NOMO-1 treated with DMSO at 0.1 percent for 48 hours (cell line): ENCODE measurements at regions not wholly inside any gene's neighbourhood (a gene's known extent, or its start where the extent isn't known, plus 50 kb on each side); places are given as distances from the start of the nearest gene placed in this dataset.
"Not testable (repeated sequence)": the region's sequence is repeated elsewhere in the genome, so short reads cannot be mapped to it uniquely, and the experiment has no call there.

Experiments
- DNase-seq: peaks from one replicate; lab custom pipeline; 2025; ENCODE audit not compliant: unreplicated experiment; lab: John Stamatoyannopoulos, UW

GRCh38 chr3:181549266-181549665, 162.5 kb upstream of the SOX2 start:
- DNase-seq, result no peak

GRCh38 chr3:181541414-181541813, 170.3 kb upstream of the SOX2 start:
- DNase-seq, result no peak

GRCh38 chr3:181534781-181535221, 176.9 kb upstream of the SOX2 start:
- DNase-seq, result no peak

GRCh38 chr3:181533811-181534210, 177.9 kb upstream of the SOX2 start:
- DNase-seq, result no peak

GRCh38 chr3:181530584-181530983, 181.1 kb upstream of the SOX2 start:
- DNase-seq, result no peak

GRCh38 chr3:181521831-181522230, 189.9 kb upstream of the SOX2 start:
- no peak for DNase-seq

- no peak for DNase-seq
These were observed 193.5 kb upstream of the SOX2 start for GRCh38 chr3:181518222-181518621.

- DNase-seq, result no peak
These were observed 198.9 kb upstream of the SOX2 start for GRCh38 chr3:181512787-181513186.

- no peak for DNase-seq
These were observed 201.2 kb upstream of the SOX2 start for GRCh38 chr3:181510500-181510899.

GRCh38 chr3:181497358-181497757, 214.4 kb upstream of the SOX2 start:
- DNase-seq, result no peak

- DNase-seq, result no peak
These were observed 218.3 kb upstream of the SOX2 start for GRCh38 chr3:181493423-181493822.

- DNase-seq, result no peak
These were observed 223.2 kb upstream of the SOX2 start for GRCh38 chr3:181488536-181488935.

- DNase-seq, result peak; percentile 17
These were observed 224.3 kb upstream of the SOX2 start for GRCh38 chr3:181487236-181487978.

- DNase-seq, result no peak
These were observed 225.4 kb upstream of the SOX2 start for GRCh38 chr3:181486141-181486885.

- DNase-seq, result no peak
These were observed 227.7 kb upstream of the SOX2 start for GRCh38 chr3:181484026-181484425.

GRCh38 chr3:181475146-181475545, 236.6 kb upstream of the SOX2 start:
- not testable (repeated sequence) for DNase-seq

GRCh38 chr3:181470349-181470748, 241.4 kb upstream of the SOX2 start:
- no peak for DNase-seq

- DNase-seq, result no peak
These were observed 247.6 kb upstream of the SOX2 start for GRCh38 chr3:181464033-181464694.

- no peak for DNase-seq
These were observed 250.3 kb upstream of the SOX2 start for GRCh38 chr3:181461381-181461780.

GRCh38 chr3:181459516-181459915, 252.2 kb upstream of the SOX2 start:
- no peak for DNase-seq

GRCh38 chr3:181458857-181459256, 252.9 kb upstream of the SOX2 start:
- no peak for DNase-seq

GRCh38 chr3:181457756-181458155, 254.0 kb upstream of the SOX2 start:
- no peak for DNase-seq
